ENCODE measurements at regions not wholly inside any gene's neighbourhood (a gene's known extent, or its start where the extent isn't known, plus 50 kb on each side); places are given as distances from the start of the nearest gene placed in this dataset.

DNA sequence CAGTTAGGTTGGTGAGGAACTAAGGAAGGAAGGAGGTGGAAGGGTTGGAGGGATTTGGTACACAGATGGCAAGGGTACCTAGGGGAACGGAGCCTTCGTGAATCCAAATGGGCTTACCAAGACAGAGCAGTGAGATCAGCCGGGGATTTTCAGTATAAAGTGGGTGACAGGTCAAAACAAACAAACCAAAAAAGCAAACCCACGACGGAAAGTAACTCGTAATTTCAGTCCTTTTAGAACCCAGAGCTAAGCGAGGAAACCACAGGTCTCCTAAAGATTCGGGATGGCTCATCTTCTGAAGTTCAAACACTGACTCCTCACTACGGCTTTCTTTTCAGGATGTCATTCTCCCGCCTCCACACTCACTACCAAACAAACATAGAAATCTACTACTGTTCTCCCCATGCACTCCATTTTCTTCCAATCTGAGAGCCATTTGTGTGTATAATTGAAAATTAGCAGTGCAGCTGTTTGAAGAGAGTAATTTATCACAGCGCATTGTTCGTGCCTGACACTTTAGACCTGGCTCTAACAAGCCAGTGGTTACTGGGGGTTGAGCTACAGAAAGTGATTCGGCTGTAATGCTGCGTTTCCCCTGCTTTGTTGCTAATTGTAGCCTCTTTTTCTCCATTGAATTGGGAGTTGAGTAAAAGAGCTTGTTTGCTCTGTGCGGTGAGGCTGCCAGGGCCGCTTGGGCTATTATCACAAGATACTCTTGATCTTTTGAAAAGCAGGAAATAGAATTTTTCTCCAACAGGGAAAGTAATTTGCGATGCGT, 64.7 kb upstream of the CCDC39 start:
- Histone ChIP-seq H3K36me3 (no peaks in the 10 kb centered on the region), H3K4me1 (no peaks in the 10 kb centered on the region), H3K27me3 (ENCODE audit: low read depth) (peaks cover 13% of the 10 kb centered on the region), H3K27ac (replicated peaks) (no peak overlapping the region), H3K4me3 (no peak overlapping the region), H3K9me3 (replicated peaks) (no peaks in the 10 kb centered on the region)
- no peak for DNase-seq
- TF ChIP-seq, protein P1, sequence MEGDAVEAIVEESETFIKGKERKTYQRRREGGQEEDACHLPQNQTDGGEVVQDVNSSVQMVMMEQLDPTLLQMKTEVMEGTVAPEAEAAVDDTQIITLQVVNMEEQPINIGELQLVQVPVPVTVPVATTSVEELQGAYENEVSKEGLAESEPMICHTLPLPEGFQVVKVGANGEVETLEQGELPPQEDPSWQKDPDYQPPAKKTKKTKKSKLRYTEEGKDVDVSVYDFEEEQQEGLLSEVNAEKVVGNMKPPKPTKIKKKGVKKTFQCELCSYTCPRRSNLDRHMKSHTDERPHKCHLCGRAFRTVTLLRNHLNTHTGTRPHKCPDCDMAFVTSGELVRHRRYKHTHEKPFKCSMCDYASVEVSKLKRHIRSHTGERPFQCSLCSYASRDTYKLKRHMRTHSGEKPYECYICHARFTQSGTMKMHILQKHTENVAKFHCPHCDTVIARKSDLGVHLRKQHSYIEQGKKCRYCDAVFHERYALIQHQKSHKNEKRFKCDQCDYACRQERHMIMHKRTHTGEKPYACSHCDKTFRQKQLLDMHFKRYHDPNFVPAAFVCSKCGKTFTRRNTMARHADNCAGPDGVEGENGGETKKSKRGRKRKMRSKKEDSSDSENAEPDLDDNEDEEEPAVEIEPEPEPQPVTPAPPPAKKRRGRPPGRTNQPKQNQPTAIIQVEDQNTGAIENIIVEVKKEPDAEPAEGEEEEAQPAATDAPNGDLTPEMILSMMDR (IDR thresholded peaks at IDR 0.05; ENCODE audit: borderline replicate concordance): no peak
- intact Hi-C loops (cut with micrococcal nuclease): no loop called here

DNA sequence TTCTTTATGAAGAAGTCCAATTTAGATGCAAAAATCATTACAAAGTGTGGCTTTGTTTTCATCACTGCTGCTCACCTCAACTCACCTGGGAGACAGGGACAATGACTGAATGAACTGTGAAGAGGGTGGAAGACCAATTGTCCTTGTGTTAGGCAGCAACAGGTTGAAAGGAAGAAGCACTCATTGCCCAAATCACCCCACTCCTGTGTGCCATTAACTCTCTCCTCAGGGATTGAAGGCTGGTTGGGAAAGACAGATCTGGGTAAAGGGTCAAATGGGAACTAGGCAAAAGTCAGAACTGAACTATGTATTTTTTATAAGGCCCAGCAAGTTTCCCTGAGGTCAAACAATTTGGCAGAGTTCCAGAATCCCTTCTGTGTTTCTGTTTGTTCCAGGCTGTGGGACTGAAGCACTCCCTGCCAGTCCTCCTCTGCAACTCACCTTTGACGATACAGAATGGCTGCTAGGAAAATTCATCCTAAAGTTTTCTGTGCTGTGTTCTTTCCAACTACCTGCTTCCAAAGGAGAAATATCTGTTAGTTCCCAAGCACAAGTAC, 68.6 kb upstream of the CCDC39 start:
- Histone ChIP-seq H3K27ac (replicated peaks) (no peak overlapping the region), H3K9me3 (replicated peaks) (no peaks in the 10 kb centered on the region), H3K4me3 (no peak overlapping the region), H3K4me1 (no peaks in the 10 kb centered on the region), H3K36me3 (no peaks in the 10 kb centered on the region), H3K27me3 (ENCODE audit: low read depth) (no peaks in the 10 kb centered on the region)
- intact Hi-C loops (cut with micrococcal nuclease): no loop called here
- no peak for DNase-seq
- TF ChIP-seq, protein P1 (IDR thresholded peaks at IDR 0.05; ENCODE audit: borderline replicate concordance): no peak

- no peaks in the 10 kb centered on the region for H3K4me1 ChIP-seq
- no peak for DNase-seq
- no peak overlapping the region for H3K4me3 ChIP-seq
- H3K27ac ChIP-seq (replicated peaks): no peak overlapping the region
- intact Hi-C loops (cut with micrococcal nuclease): no loop called here
- H3K27me3 ChIP-seq (ENCODE audit: low read depth): no peaks in the 10 kb centered on the region
- TF ChIP-seq, protein P1 (IDR thresholded peaks at IDR 0.05; ENCODE audit: borderline replicate concordance): no peak
- no peaks in the 10 kb centered on the region for H3K9me3 ChIP-seq (replicated peaks)
- H3K36me3 ChIP-seq: no peaks in the 10 kb centered on the region
Measured at GRCh38 chr3:180749322-180749721, 70.0 kb upstream of the CCDC39 start.

GRCh38 chr3:180749796-180750195, 70.5 kb upstream of the CCDC39 start:
- no peak overlapping the region for H3K4me3 ChIP-seq
- no peaks in the 10 kb centered on the region for H3K36me3 ChIP-seq
- H3K9me3 ChIP-seq (replicated peaks): no peaks in the 10 kb centered on the region
- H3K4me1 ChIP-seq: no peaks in the 10 kb centered on the region
- no peak overlapping the region for H3K27ac ChIP-seq (replicated peaks)
- TF ChIP-seq, protein P1 (IDR thresholded peaks at IDR 0.05; ENCODE audit: borderline replicate concordance): no peak
- DNase-seq: no peak
- no peaks in the 10 kb centered on the region for H3K27me3 ChIP-seq (ENCODE audit: low read depth)
- intact Hi-C loops (cut with micrococcal nuclease): no loop called here

GRCh38 chr3:180755556-180755955, 76.3 kb upstream of the CCDC39 start:
- no peaks in the 10 kb centered on the region for H3K36me3 ChIP-seq
- H3K9me3 ChIP-seq (replicated peaks): peaks cover 21% of the 10 kb centered on the region
- intact Hi-C loops (cut with micrococcal nuclease): no loop called here
- no peaks in the 10 kb centered on the region for H3K27me3 ChIP-seq (ENCODE audit: low read depth)
- TF ChIP-seq, protein P1 (IDR thresholded peaks at IDR 0.05; ENCODE audit: borderline replicate concordance): no peak
- no peak overlapping the region for H3K4me3 ChIP-seq
- no peak overlapping the region for H3K27ac ChIP-seq (replicated peaks)
- no peak for DNase-seq
- no peaks in the 10 kb centered on the region for H3K4me1 ChIP-seq

Measured in left ventricle myocardium inferior (tissue), 1 donor.